ENCODE measurements at regions not wholly inside any gene's neighbourhood (a gene's known extent, or its start where the extent isn't known, plus 50 kb on each side); places are given as distances from the start of the nearest gene placed in this dataset.

GRCh38 chr3:106214641-106215040 is 345.8 kb upstream of the CBLB start:
- ATAC-seq (no peak), FAIRE-seq (no peak), DNase-seq (no peak)
- no peaks in the 10 kb centered on the region for H3K27me3 ChIP-seq
- no peaks in the 10 kb centered on the region for H3K4me1 ChIP-seq
- intact Hi-C loops (cut with DNase I), result no loop called here
- no peak for TF ChIP-seq CTCF (IDR thresholded peaks at IDR 0.05)
- H3K9me3 ChIP-seq, result no peaks in the 10 kb centered on the region
- no peak overlapping the region for H3K27ac ChIP-seq
- H3K36me3 ChIP-seq, result no peaks in the 10 kb centered on the region
- H3K4me3 ChIP-seq, result no peak overlapping the region
- 50 to 62% methylated on average over 4 of the region's 4 CpGs for WGBS, 2 donors

- ATAC-seq, result no peak
Observed at GRCh38 chr3:106215047-106215446, 346.2 kb upstream of the CBLB start.

GRCh38 chr3:106217745-106218144 is 348.9 kb upstream of the CBLB start:
- WGBS, 2 donors, result 56 to 79% methylated on average over 2 of the region's 2 CpGs
- DNase-seq (no peak), ATAC-seq (no peak), FAIRE-seq (no peak)
- no peak overlapping the region for H3K4me3 ChIP-seq
- no peaks in the 10 kb centered on the region for H3K4me1 ChIP-seq
- intact Hi-C loops (cut with DNase I), result no loop called here
- TF ChIP-seq CTCF (IDR thresholded peaks at IDR 0.05), result no peak
- no peaks in the 10 kb centered on the region for H3K27me3 ChIP-seq
- no peaks in the 10 kb centered on the region for H3K9me3 ChIP-seq
- no peak overlapping the region for H3K27ac ChIP-seq
- H3K36me3 ChIP-seq, result no peaks in the 10 kb centered on the region

More at GRCh38 chr3:106215047-106215446, 346.2 kb upstream of the CBLB start:
- FAIRE-seq (no peak), DNase-seq (no peak)
- TF ChIP-seq CTCF (IDR thresholded peaks at IDR 0.05), result no peak
- Histone ChIP-seq H3K4me3 (no peak overlapping the region), H3K27me3 (no peaks in the 10 kb centered on the region), H3K4me1 (no peaks in the 10 kb centered on the region), H3K27ac (no peak overlapping the region), H3K36me3 (no peaks in the 10 kb centered on the region), H3K9me3 (no peaks in the 10 kb centered on the region)
- intact Hi-C loops (cut with DNase I), result no loop called here
- 63 to 71% methylated on average over 1 of the region's 1 CpG for WGBS, 2 donors

GRCh38 chr3:106227068-106227467 is 358.3 kb upstream of the CBLB start:
- TF ChIP-seq CTCF (IDR thresholded peaks at IDR 0.05), result no peak
- whole genome bisulfite sequencing, 2 donors, result 79 to 83% methylated on average over 3 of the region's 3 CpGs
- Histone ChIP-seq H3K9me3 (no peaks in the 10 kb centered on the region), H3K4me1 (no peaks in the 10 kb centered on the region), H3K4me3 (no peak overlapping the region), H3K27ac (no peak overlapping the region), H3K27me3 (no peaks in the 10 kb centered on the region), H3K36me3 (no peaks in the 10 kb centered on the region)
- FAIRE-seq, result no peak
- no peak for ATAC-seq
- no peak for DNase-seq
- intact Hi-C loops (cut with DNase I), result no loop called here

- WGBS, 2 donors, result 49 to 64% methylated on average over 2 of the region's 2 CpGs
- Histone ChIP-seq H3K27ac (no peak overlapping the region), H3K27me3 (no peaks in the 10 kb centered on the region), H3K36me3 (no peaks in the 10 kb centered on the region), H3K4me3 (no peak overlapping the region), H3K9me3 (no peaks in the 10 kb centered on the region), H3K4me1 (no peaks in the 10 kb centered on the region)
- DNase-seq (no peak), ATAC-seq (no peak), FAIRE-seq (no peak)
- TF ChIP-seq CTCF (IDR thresholded peaks at IDR 0.05), result no peak
- intact Hi-C loops (cut with DNase I), result no loop called here
Observed at GRCh38 chr3:106228271-106228670, 359.5 kb upstream of the CBLB start.

Measured in pancreas (tissue), 10 donors.